Thoracic aorta (tissue), 2 donors: ENCODE measurements at regions not wholly inside any gene's neighbourhood (a gene's known extent, or its start where the extent isn't known, plus 50 kb on each side); places are given as distances from the start of the nearest gene placed in this dataset.

Experiments
- ATAC-seq: fragments of 150-250 bp; one replicate; pipeline ENCODE4 v1.8.0; 2017; ENCODE audit warnings: low read depth; ENCODE audit not compliant: insufficient number of reproducible peaks, low FRiP score
- DNase-seq: peaks from one replicate; pipeline ENCODE4 v3.0.0-alpha.2; 2020; ENCODE audit warnings: low spot score
- H3K27ac ChIP-seq, 2 donors: fragments of 200-600 bp; sonication (generic); 1 replicate in 1 of 2; 2 replicates in 1 of 2; pipeline ENCODE4 v1.5.1; 2016; ENCODE audit warnings: mild to moderate bottlenecking in 2 of 2, moderate library complexity in 2 of 2
- H3K27me3 ChIP-seq: fragments of 200-600 bp; sonication (generic); replicated peaks from 2 replicates; pipeline ENCODE4 v1.6.0; 2016; ENCODE audit warnings: mild to moderate bottlenecking; ENCODE audit not compliant: insufficient read depth
- H3K36me3 ChIP-seq: fragments of 200-600 bp; sonication (generic); one replicate; pipeline ENCODE4 v1.5.1; 2016
- H3K4me1 ChIP-seq, 2 donors: fragments of 200-600 bp; sonication (generic); 1 replicate in 1 of 2; 2 replicates in 1 of 2; pipeline versions ENCODE4 v1.5.1 to v1.6.0; 2016; ENCODE audit warnings: low read depth in 2 of 2, mild to moderate bottlenecking in 1 of 2; ENCODE audit not compliant: control insufficient read depth in 1 of 2
- H3K4me3 ChIP-seq: fragments of 200-600 bp; sonication (generic); 2 replicates; pipeline ENCODE4 v1.5.1; 2016; ENCODE audit warnings: mild to moderate bottlenecking
- H3K9me3 ChIP-seq: fragments of 200-600 bp; sonication (generic); 2 replicates; pipeline ENCODE4 v1.5.1; 2016
- CTCF ChIP-seq: fragments of 200-600 bp; sonication (generic); IDR thresholded peaks from one replicate; pipeline ENCODE4 v1.5.1; 2019; ENCODE audit warnings: antibody characterized with exemption

- Histone ChIP-seq H3K9me3 (no peaks in the 10 kb centered on the region), H3K4me1 (no peaks in the 10 kb centered on the region), H3K36me3 (no peaks in the 10 kb centered on the region), H3K4me3 (no peak overlapping the region), H3K27ac (no peak overlapping the region), H3K27me3 (no peaks in the 10 kb centered on the region)
- no peak for TF ChIP-seq CTCF
- DNase-seq (no peak), ATAC-seq (no peak)
Measured at GRCh38 chr2:76251342-76251741, 540.6 kb upstream of the GCFC2 start.

GRCh38 chr2:76247006-76247405, 536.3 kb upstream of the GCFC2 start:
- H3K27me3 ChIP-seq, result no peaks in the 10 kb centered on the region
- H3K9me3 ChIP-seq, result no peaks in the 10 kb centered on the region
- H3K27ac ChIP-seq, result no peak overlapping the region
- H3K36me3 ChIP-seq, result no peaks in the 10 kb centered on the region
- no peak for ATAC-seq
- DNase-seq, result no peak
- TF ChIP-seq CTCF, result no peak
- H3K4me3 ChIP-seq, result no peak overlapping the region
- no peaks in the 10 kb centered on the region for H3K4me1 ChIP-seq

- no peak for ATAC-seq
- no peak for TF ChIP-seq CTCF
Measured at GRCh38 chr2:76211991-76212985, 501.6 kb upstream of the GCFC2 start.

GRCh38 chr2:76210551-76210950, 499.8 kb upstream of the GCFC2 start:
- Histone ChIP-seq H3K9me3 (no peaks in the 10 kb centered on the region), H3K36me3 (no peaks in the 10 kb centered on the region), H3K4me1 (no peaks in the 10 kb centered on the region), H3K27ac (no peak overlapping the region), H3K27me3 (no peaks in the 10 kb centered on the region), H3K4me3 (no peak overlapping the region)
- no peak for ATAC-seq
- DNase-seq, result no peak
- TF ChIP-seq CTCF, result no peak

More at GRCh38 chr2:76211991-76212985, 501.6 kb upstream of the GCFC2 start:
- H3K27me3 ChIP-seq, result no peaks in the 10 kb centered on the region
- H3K4me1 ChIP-seq, result no peaks in the 10 kb centered on the region
- no peaks in the 10 kb centered on the region for H3K9me3 ChIP-seq
- no peak for DNase-seq
- no peak overlapping the region for H3K4me3 ChIP-seq
- H3K27ac ChIP-seq, result no peak overlapping the region
- no peaks in the 10 kb centered on the region for H3K36me3 ChIP-seq

- ATAC-seq (no peak), DNase-seq (no peak)
- TF ChIP-seq CTCF, result no peak
- H3K4me1 ChIP-seq, result no peaks in the 10 kb centered on the region
- no peaks in the 10 kb centered on the region for H3K36me3 ChIP-seq
- H3K27ac ChIP-seq, result no peak overlapping the region
- no peaks in the 10 kb centered on the region for H3K9me3 ChIP-seq
- H3K27me3 ChIP-seq, result no peaks in the 10 kb centered on the region
- no peak overlapping the region for H3K4me3 ChIP-seq
Measured at GRCh38 chr2:76204048-76204447, 493.3 kb upstream of the GCFC2 start.
